ENCODE measurements at regions not wholly inside any gene's neighbourhood (a gene's known extent, or its start where the extent isn't known, plus 50 kb on each side); places are given as distances from the start of the nearest gene placed in this dataset.

- TF ChIP-seq, protein P1, sequence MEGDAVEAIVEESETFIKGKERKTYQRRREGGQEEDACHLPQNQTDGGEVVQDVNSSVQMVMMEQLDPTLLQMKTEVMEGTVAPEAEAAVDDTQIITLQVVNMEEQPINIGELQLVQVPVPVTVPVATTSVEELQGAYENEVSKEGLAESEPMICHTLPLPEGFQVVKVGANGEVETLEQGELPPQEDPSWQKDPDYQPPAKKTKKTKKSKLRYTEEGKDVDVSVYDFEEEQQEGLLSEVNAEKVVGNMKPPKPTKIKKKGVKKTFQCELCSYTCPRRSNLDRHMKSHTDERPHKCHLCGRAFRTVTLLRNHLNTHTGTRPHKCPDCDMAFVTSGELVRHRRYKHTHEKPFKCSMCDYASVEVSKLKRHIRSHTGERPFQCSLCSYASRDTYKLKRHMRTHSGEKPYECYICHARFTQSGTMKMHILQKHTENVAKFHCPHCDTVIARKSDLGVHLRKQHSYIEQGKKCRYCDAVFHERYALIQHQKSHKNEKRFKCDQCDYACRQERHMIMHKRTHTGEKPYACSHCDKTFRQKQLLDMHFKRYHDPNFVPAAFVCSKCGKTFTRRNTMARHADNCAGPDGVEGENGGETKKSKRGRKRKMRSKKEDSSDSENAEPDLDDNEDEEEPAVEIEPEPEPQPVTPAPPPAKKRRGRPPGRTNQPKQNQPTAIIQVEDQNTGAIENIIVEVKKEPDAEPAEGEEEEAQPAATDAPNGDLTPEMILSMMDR (IDR thresholded peaks at IDR 0.05) = no peak
- TF ChIP-seq POLR2A (IDR thresholded peaks at IDR 0.05) = no peak
Observed at GRCh38 chrY:7944135-7944534, 1032.6 kb upstream of the AMELY start.

Data from lower leg skin (tissue), 3 donors.